Skeletal muscle satellite cell (primary cell): ENCODE measurements at regions not wholly inside any gene's neighbourhood (a gene's known extent, or its start where the extent isn't known, plus 50 kb on each side); places are given as distances from the start of the nearest gene placed in this dataset.

Experiments
- H3K27me3 ChIP-seq: 2 replicates; pipeline ENCODE4 v1.7.0; 2013; ENCODE audit warnings: low read length; ENCODE audit not compliant: control insufficient read depth, insufficient read depth
- H3K36me3 ChIP-seq: 2 replicates; pipeline ENCODE4 v1.7.0; 2013; ENCODE audit warnings: mild to moderate bottlenecking, control low read depth, low read length; ENCODE audit not compliant: insufficient read depth
- H3K4me1 ChIP-seq: 2 replicates; pipeline ENCODE4 v1.7.0; 2013; ENCODE audit warnings: low read length; ENCODE audit not compliant: control insufficient read depth, insufficient read depth
- H3K4me2 ChIP-seq: 2 replicates; pipeline ENCODE4 v1.7.0; 2013; ENCODE audit warnings: mild to moderate bottlenecking, low read length
- H3K4me3 ChIP-seq: 2 replicates; pipeline ENCODE4 v1.7.0; 2013; ENCODE audit warnings: low read length
- H3K9ac ChIP-seq: 2 replicates; pipeline ENCODE4 v1.7.0; 2013; ENCODE audit warnings: mild to moderate bottlenecking, low read depth, low read length, moderate library complexity
- H3K9me3 ChIP-seq: replicated peaks from 2 replicates; pipeline ENCODE4 v1.7.0; 2013; ENCODE audit warnings: mild to moderate bottlenecking, control low read depth, low read length

- Histone ChIP-seq H3K4me3 (no peak overlapping the region), H3K9ac (no peak overlapping the region), H3K4me1 (no peaks in the 10 kb centered on the region), H3K9me3 (no peaks in the 10 kb centered on the region), H3K36me3 (no peaks in the 10 kb centered on the region), H3K27me3 (no peaks in the 10 kb centered on the region), H3K4me2 (no peak overlapping the region)
Observed at GRCh38 chr4:120130786-120131185, 64.1 kb upstream of the MAD2L1 start.
